SKM-1 treated with dmso at 0.1 percent for 144 hours (cell line): ENCODE measurements at regions not wholly inside any gene's neighbourhood (a gene's known extent, or its start where the extent isn't known, plus 50 kb on each side); places are given as distances from the start of the nearest gene placed in this dataset.

ENCODE experiments used
- DNase-seq: peaks from one replicate; lab custom pipeline; 2025; ENCODE audit not compliant: unreplicated experiment; lab: John Stamatoyannopoulos, UW

- DNase-seq: no peak
These were observed 109.3 kb upstream of the CPEB4 start for GRCh38 chr5:173778784-173779304.

GRCh38 chr5:173780235-173781234 is 107.6 kb upstream of the CPEB4 start:
- DNase-seq: no peak

GRCh38 chr5:173781432-173781815 is 106.7 kb upstream of the CPEB4 start:
- no peak for DNase-seq

- no peak for DNase-seq
These were observed 106.1 kb upstream of the CPEB4 start for GRCh38 chr5:173781816-173782670.

GRCh38 chr5:173782671-173783101 is 105.5 kb upstream of the CPEB4 start:
- no peak for DNase-seq

- no peak for DNase-seq
These were observed 104.8 kb upstream of the CPEB4 start for GRCh38 chr5:173783371-173783770.

- no peak for DNase-seq
These were observed 102.7 kb upstream of the CPEB4 start for GRCh38 chr5:173785400-173785799.

- no peak for DNase-seq
These were observed 102.3 kb upstream of the CPEB4 start for GRCh38 chr5:173785866-173786265.

- no peak for DNase-seq
These were observed 101.6 kb upstream of the CPEB4 start for GRCh38 chr5:173786286-173787187.

GRCh38 chr5:173789031-173789920 is 98.9 kb upstream of the CPEB4 start:
- peak; percentile 24 for DNase-seq

GRCh38 chr5:173790177-173790719 is 97.9 kb upstream of the CPEB4 start:
- DNase-seq: no peak

- DNase-seq: no peak
These were observed 97.2 kb upstream of the CPEB4 start for GRCh38 chr5:173790836-173791546.

- DNase-seq: no peak
These were observed 96.3 kb upstream of the CPEB4 start for GRCh38 chr5:173791878-173792277.

GRCh38 chr5:173792781-173793547 is 95.2 kb upstream of the CPEB4 start:
- DNase-seq: no peak

- DNase-seq: no peak
These were observed 94.3 kb upstream of the CPEB4 start for GRCh38 chr5:173793648-173794548.

- DNase-seq: no peak
These were observed 93.2 kb upstream of the CPEB4 start for GRCh38 chr5:173794901-173795416.

- DNase-seq: no peak
These were observed 92.5 kb upstream of the CPEB4 start for GRCh38 chr5:173795601-173796000.
